GM12891 (cell line): ENCODE measurements at regions not wholly inside any gene's neighbourhood (a gene's known extent, or its start where the extent isn't known, plus 50 kb on each side); places are given as distances from the start of the nearest gene placed in this dataset.

Experiments
- DNase-seq: peaks from one replicate; pipeline ENCODE4 v3.0.0; 2011; ENCODE audit warnings: low spot score; ENCODE audit not compliant: insufficient read length
- FAIRE-seq: peaks from 2 replicates; lab custom pipeline; 2011; peaks lifted over from hg19 to GRCh38; lab: Jason Lieb, UNC
- PAX5 ChIP-seq: IDR thresholded peaks from 2 replicates; pipeline ENCODE4 v1.6.1; 2011; ENCODE audit warnings: low read length, moderate library complexity, mild to moderate bottlenecking; ENCODE audit not compliant: insufficient read depth, severe bottlenecking
- POLR2A ChIP-seq: IDR thresholded peaks from 2 replicates; pipeline ENCODE4 v1.6.1; 2011; ENCODE audit warnings: low read depth, low read length, control low read depth
- POLR2AphosphoS5 ChIP-seq: IDR thresholded peaks from 2 replicates; pipeline ENCODE4 v1.6.1; 2011; ENCODE audit warnings: low read depth, low read length, control low read depth
- POU2F2 ChIP-seq: IDR thresholded peaks from 2 replicates; pipeline ENCODE4 v1.6.1; 2011; ENCODE audit warnings: low read depth, mild to moderate bottlenecking, control low read depth, low read length, moderate library complexity
- SPI1 ChIP-seq: IDR thresholded peaks from 2 replicates; pipeline ENCODE4 v1.6.1; 2011; ENCODE audit warnings: low read depth, low read length, control low read depth
- TAF1 ChIP-seq: IDR thresholded peaks from 2 replicates; pipeline ENCODE4 v1.6.1; 2011; ENCODE audit warnings: low read depth, low read length, control low read depth

DNA sequence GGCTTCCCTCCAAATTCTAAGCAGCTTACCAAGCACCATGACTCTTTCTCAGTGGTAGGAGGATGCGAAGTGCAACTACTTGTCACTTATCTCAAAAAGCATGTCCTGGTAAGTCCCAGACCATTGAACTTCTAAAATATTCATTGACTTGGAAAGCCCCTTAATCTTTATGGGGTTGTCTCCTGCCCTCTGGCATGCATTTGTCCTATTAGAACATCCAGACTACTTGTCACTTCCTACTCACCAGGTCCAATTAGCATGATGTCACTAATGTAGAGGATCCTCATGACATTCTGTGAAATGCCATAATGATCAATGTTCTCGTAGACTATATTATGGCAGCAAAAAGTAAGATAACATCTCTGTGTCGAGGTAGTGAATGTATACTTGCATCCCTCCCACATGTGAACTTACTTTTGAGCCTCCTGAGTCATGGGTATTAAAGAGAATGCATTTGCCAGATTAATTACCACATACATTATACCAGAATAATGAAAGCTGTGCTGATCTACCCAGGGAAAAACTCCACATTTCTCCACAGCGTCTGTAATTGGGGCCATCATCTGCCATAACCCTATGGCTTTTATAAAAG is 63.5 kb upstream of the RAD23B start:
- DNase-seq (no peak), FAIRE-seq (no peak)
- TF ChIP-seq PAX5 (no peak), POU2F2 (0 out of 2 replicates have a peak, but pooled peaks have one; percentile 29)

DNA sequence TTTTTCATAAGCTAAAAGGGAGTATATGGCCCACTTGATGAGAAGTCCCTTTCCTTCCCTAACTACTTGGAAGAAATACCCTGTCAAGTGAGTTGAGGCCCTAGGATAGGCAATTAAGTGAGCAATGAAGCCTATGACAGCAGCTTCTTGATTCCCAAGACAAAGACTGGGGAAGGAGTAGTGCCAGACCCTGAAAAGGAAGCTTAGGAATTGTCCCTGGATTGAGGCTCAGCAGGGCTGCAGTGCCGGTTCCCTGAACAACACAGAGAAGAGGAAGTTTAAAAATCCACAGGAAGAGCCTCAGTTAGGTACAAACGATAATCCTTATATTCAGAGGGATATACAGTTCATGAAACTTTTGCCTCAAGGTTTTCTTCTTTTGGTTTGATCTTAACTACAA is 61.8 kb upstream of the RAD23B start:
- FAIRE-seq (no peak), DNase-seq (no peak)
- TF ChIP-seq SPI1 (no peak), POLR2AphosphoS5 (no peak), POU2F2 (no peak), PAX5 (no peak), POLR2A (no peak), TAF1 (no peak)

DNA sequence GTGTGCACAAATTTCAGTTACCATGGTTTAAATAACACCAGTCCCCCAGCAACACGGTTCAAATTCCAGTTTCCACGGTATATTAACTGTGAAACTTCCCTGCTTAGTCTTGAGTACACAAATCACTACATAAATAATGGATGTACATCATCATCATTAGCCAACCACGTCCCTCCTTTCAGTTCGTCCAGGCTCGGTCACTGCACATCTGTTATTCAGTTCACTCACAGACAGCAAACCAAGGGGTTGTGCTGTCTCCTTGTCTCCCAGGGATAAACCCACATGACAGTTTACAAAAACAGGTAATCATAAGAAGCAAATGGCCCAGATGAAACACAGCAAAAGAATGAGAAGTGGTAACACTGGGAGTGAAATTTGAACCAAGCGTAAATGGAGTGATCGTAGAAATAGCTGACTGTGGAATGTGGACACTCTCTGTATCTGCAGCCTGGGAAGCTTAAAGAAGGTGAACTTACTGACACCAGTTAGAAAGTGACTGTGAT is 61.0 kb upstream of the RAD23B start:
- FAIRE-seq (no peak), DNase-seq (no peak)
- TF ChIP-seq POU2F2 = no peak
- TF ChIP-seq SPI1 = no peak
- no peak for TF ChIP-seq TAF1
- TF ChIP-seq POLR2A = no peak

DNA sequence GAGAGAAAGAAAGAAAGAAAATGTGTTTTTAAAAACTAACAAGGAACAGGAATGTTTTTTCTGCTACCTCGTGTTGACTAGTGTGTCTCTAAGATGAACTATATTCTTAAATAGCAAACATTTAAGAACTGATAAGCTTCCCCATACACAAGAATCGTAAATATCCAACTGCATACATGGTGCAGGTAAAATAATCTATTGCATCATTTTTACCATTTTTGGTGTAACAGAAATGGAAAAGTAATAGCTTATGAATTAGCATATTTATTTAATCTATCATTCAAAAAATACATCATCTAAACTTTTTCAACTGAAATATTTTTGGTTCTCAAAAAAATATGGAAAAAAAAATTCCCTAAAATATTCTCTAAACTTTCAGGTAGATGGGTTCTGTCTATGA is 59.7 kb upstream of the RAD23B start:
- TF ChIP-seq PAX5 (no peak), POU2F2 (no peak), POLR2A (no peak), POLR2AphosphoS5 (no peak), SPI1 (no peak), TAF1 (no peak)
- no peak for FAIRE-seq
- DNase-seq = no peak

DNA sequence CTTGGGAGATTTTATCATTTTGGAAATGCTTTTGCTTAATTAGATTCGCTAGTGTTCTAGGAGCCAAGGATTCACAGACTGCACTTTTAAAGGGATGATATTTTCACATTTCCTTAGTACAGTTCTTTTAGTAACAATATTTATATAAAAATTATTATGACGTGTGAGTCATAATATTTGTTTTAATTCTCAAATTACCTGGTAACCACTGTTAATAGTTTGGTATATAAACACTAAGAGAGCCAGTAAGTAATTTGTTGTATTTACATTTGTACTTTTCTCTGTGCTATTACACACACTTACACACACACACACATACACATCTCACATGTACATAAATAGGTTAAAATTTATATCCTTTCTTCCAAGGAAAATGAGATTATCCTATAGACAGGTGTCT is 58.8 kb upstream of the RAD23B start:
- no peak for DNase-seq
- TF ChIP-seq POLR2AphosphoS5 = no peak
- FAIRE-seq = no peak

DNA sequence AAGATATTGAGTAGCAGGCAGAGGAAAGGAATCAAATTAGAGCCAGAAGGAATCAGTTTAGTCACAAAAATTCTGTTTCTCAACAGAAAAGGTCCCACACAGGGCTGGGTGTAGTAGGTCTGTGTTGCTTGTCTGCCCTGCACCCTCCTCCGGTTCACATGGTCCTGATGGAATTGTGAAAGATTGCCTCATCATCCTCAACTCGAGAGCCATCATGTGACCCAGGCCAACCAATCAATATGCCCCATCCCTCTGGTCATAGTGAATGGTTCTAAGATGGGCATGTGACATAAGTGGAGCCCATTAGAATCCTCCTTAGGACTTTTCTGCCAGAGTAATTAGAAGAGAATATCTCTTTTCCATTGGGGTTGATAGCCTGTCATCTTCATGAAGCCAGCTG is 56.7 kb upstream of the RAD23B start:
- TF ChIP-seq POLR2AphosphoS5 = no peak
- TF ChIP-seq PAX5 = no peak
- TF ChIP-seq SPI1 = no peak
- no peak for TF ChIP-seq POLR2A
- TF ChIP-seq POU2F2 = no peak
- no peak for TF ChIP-seq TAF1
- DNase-seq (no peak), FAIRE-seq (no peak)

DNA sequence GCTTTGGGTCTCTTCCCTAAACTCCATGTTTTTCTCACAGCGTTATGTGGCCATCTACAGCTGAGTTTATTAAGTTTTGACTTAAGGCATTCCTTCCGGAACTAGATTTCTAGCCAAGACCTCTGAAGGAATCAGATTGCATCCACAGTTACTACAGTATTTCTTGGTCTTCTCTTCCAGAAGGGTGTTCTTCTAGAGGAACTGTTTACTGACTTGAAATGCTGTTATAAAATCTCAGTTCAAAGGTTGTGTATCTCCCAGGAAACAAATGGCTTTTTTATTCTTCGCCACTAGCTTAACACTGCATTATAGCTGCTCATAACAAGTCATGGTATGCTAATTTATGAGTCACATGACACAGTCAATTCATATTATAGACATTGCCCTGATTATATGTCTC is 55.3 kb upstream of the RAD23B start:
- no peak for FAIRE-seq
- DNase-seq = no peak
- TF ChIP-seq POLR2A = no peak
- TF ChIP-seq PAX5 = no peak
- TF ChIP-seq POLR2AphosphoS5 = no peak
- no peak for TF ChIP-seq TAF1
- no peak for TF ChIP-seq POU2F2

DNA sequence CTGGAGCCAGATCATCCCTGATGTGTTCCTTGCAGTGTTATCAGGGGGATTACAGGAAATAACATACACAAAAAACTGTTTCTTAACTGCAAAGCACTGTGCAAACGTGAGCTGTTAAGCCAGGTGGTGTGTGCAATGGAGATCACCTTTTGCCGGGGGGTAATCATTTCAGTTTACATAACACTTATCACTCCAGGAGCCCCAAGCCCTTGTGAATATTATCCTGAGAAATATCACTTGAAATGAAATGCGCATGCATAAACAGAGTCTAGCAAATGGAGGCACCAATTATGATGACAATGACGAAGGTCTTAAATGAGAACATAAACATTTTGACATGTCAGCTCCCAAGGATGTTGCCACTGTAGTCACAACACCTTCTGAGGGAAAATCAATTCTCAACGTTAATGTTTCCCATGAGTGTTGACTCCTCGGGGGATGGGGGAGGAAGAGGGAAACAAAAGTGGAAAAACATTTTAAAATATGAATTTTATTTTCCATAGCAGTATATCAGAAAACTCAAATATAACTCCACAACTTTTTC is 54.5 kb upstream of the RAD23B start:
- no peak for DNase-seq
- FAIRE-seq = no peak
- TF ChIP-seq SPI1 = no peak

DNA sequence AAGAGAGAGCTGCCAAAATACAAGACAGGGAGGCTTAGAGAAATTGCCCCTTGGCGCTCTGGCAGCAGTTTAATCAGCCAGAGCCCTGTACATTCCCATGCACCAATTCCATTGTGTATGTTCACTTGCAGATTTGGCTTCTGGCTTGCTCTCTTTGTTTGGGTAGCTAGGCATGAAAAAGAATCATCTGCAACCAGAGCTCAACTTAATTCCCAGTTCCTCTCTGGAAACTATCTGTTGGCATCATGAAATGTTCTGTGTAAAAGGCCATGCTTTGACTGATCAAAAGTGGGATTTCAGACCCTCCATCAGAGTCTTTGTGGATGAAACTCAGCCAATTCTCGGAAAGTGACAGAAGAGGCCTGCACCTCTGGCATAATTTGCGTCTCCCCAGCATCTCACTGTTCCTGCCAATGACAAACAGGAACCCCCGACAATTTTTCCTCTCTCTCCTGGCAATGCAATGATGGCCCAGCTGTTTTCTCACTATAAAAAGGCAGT is 53.8 kb upstream of the RAD23B start:
- DNase-seq = no peak
- FAIRE-seq = no peak
- TF ChIP-seq POU2F2 = no peak
- TF ChIP-seq POLR2A = no peak
- TF ChIP-seq PAX5 = no peak
- TF ChIP-seq POLR2AphosphoS5 = no peak
- TF ChIP-seq SPI1 = no peak
- TF ChIP-seq TAF1 = no peak
